GM20000 (cell line): ENCODE measurements at regions not wholly inside any gene's neighbourhood (a gene's known extent, or its start where the extent isn't known, plus 50 kb on each side); places are given as distances from the start of the nearest gene placed in this dataset.

Experiments used
- DNase-seq: peaks from one replicate; pipeline ENCODE4 v3.0.0; 2012; ENCODE audit warnings: low spot score
- TF ChIP-seq, protein P1 (sequence below): IDR thresholded peaks from 2 replicates; pipeline ENCODE4 v1.5.1; 2012; ENCODE audit warnings: mild to moderate bottlenecking, control low read depth; ENCODE audit errors: extremely low read depth, missing control alignments

- no peak for DNase-seq
- TF ChIP-seq, protein P1, sequence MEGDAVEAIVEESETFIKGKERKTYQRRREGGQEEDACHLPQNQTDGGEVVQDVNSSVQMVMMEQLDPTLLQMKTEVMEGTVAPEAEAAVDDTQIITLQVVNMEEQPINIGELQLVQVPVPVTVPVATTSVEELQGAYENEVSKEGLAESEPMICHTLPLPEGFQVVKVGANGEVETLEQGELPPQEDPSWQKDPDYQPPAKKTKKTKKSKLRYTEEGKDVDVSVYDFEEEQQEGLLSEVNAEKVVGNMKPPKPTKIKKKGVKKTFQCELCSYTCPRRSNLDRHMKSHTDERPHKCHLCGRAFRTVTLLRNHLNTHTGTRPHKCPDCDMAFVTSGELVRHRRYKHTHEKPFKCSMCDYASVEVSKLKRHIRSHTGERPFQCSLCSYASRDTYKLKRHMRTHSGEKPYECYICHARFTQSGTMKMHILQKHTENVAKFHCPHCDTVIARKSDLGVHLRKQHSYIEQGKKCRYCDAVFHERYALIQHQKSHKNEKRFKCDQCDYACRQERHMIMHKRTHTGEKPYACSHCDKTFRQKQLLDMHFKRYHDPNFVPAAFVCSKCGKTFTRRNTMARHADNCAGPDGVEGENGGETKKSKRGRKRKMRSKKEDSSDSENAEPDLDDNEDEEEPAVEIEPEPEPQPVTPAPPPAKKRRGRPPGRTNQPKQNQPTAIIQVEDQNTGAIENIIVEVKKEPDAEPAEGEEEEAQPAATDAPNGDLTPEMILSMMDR: no peak
Observed at GRCh38 chr10:33800986-33801385, 466.5 kb upstream of the NRP1 start.

GRCh38 chr10:33800545-33800944 is 466.1 kb upstream of the NRP1 start:
- TF ChIP-seq, protein P1: no peak
- DNase-seq: no peak

- DNase-seq: no peak
Observed at GRCh38 chr10:33799944-33800323, 465.5 kb upstream of the NRP1 start.

DNA sequence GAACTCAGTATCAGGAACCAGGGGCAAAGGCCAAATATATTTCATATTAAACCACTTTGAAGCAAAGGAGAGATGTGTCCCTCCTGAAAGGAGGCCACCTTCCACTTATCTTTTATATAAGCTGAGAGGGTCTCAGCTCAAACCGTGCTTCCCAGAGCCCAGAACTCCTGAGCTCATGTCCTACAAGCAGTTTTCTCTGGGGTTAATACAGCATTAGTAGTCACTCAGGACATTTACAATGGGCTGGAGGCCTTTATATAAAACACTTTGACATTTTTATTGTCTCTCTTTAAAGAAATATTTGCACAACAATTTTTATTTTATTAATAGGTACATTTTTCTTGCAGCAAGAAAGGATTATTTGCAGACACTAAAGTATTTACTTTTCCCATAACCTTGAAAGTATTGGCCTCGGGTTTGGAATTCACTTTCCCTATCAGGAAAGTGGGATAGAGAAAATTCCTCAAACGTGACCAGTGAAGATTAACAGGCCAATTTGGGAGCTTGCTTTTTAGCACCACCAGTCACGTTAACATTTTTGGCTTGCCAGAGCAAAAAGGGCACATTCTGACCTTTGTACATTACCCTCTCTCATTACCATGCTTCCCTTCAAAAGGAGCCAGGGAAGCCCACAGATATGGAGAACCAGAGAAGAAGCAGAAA is 464.9 kb upstream of the NRP1 start:
- TF ChIP-seq, protein P1: no peak
- no peak for DNase-seq

More at GRCh38 chr10:33799944-33800323, 465.5 kb upstream of the NRP1 start:
- TF ChIP-seq, protein P1: no peak

DNA sequence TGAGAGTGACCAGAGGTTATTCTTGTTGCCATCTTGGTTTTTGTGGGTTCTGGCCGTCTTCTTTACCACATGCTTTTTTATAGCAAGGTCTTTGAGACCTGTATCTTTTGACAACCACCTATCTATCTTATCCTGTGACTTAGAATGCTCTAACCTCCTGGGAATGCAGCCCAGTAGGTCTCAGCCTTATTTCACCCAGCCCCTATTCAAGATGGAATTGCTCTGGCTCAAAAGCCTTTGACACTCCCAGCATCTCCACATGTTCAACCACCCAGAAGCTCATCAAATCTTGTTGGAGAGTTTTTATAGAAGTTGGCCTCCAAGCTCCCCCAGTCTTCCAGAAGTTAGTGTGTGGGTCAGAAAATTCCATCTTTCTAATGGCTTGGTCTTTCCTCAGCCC is 464.3 kb upstream of the NRP1 start:
- TF ChIP-seq, protein P1: no peak
- no peak for DNase-seq

- TF ChIP-seq, protein P1: no peak
Observed at GRCh38 chr10:33796680-33797079, 462.2 kb upstream of the NRP1 start.

GRCh38 chr10:33795529-33795928 is 461.1 kb upstream of the NRP1 start:
- TF ChIP-seq, protein P1: no peak
- no peak for DNase-seq

More at GRCh38 chr10:33796680-33797079, 462.2 kb upstream of the NRP1 start:
- DNase-seq: no peak
